Fibroblast of peridontal ligament (primary cell): ENCODE measurements at regions not wholly inside any gene's neighbourhood (a gene's known extent, or its start where the extent isn't known, plus 50 kb on each side); places are given as distances from the start of the nearest gene placed in this dataset.
"Not testable (repeated sequence)": the region's sequence is repeated elsewhere in the genome, so short reads cannot be mapped to it uniquely, and the experiment has no call there.

Source experiments
- DNase-seq: peaks from one replicate; pipeline ENCODE4 v3.0.0-alpha.2; 2010; ENCODE audit errors: extremely low read depth

- no peak for DNase-seq
These were observed 150.7 kb downstream of the BRD1 start for GRCh38 chr22:49676783-49677494.

GRCh38 chr22:49676230-49676629, 151.4 kb downstream of the BRD1 start:
- DNase-seq = no peak

DNA sequence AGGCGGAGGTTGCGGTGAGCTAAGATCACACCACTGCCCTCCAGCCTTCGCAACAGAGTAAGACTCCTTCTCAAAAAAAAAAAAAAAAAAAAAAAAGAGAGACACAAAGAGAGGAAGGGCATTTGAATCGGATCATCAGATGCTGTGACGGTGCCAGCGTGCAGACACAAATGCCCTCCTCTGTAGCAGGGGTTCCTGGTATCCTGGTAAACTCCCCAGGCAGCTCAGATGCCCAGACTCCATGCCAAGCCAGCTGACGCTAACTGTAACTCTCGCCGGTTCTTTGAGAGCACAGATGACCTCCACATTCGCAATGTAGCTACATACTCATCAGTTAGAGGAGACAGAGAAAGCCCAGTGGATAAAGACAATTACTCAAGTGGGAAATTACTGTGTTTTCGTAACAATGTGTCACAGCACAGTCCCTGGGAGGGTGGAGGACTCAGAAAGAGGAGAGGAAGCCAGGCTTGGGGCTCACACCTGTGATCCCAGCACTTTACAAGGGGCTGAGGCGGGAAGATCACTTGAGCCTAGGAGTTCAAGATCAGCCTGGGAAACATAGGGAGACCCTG, 153.1 kb downstream of the BRD1 start:
- no peak for DNase-seq

GRCh38 chr22:49673048-49673447, 154.6 kb downstream of the BRD1 start:
- no peak for DNase-seq

DNA sequence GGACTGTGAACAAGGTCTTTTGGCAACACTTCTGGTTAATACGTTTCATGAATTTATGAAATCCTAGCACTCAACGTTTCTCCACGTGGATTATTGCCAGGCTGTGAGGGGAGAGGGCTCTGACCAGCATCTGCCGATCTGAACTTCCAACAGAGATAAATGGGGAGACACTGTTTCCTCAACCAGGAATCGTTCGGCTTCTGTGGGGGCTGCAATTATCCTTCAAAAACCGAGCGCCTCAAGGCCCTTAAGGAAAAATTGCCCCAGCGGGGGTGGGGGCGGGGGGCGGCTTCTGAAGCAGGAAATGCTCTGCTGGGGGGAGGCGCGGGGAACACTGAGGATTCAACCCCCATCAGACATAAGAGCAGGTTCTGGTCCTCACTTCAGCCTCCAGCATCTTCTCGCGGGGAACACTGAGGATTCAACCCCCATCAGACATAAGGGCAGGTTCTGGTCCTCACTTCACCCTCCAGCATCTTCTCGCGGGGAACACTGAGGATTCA, 155.6 kb downstream of the BRD1 start:
- DNase-seq = no peak

DNA sequence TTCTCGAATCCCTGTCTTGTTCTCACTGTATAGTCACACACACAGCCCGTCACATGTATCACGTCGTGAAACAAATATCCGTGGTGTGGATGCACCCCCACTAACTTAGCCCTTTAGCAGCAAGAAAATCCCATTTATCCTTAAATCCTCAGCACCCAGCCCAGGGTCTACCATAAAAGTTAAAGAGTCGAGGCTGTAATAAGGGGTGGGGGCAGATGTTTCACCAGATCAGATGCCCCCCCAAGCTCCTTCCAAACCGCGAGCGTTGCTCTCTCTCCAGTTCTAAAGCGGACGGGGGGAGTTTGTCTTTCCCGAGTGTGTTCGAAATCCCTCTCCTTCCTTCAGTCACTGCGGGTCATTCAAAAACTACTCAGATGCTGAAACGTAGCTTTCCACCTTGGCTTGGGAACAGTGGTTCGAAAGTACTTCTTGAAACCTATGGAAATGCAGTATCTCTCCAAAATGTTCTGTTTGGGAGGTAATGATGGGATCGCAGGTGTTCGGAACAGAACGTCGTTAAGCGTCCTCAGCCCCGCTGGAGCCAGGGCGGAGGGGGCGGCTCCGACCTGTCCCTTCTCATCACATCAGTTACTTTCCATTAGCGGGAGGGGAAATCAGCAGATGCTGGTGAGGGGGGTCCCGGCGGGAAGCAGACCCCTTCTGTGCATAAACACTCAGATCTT, 156.2 kb downstream of the BRD1 start:
- DNase-seq = no peak

- no peak for DNase-seq
These were observed 157.0 kb downstream of the BRD1 start for GRCh38 chr22:49670456-49671330.

DNA sequence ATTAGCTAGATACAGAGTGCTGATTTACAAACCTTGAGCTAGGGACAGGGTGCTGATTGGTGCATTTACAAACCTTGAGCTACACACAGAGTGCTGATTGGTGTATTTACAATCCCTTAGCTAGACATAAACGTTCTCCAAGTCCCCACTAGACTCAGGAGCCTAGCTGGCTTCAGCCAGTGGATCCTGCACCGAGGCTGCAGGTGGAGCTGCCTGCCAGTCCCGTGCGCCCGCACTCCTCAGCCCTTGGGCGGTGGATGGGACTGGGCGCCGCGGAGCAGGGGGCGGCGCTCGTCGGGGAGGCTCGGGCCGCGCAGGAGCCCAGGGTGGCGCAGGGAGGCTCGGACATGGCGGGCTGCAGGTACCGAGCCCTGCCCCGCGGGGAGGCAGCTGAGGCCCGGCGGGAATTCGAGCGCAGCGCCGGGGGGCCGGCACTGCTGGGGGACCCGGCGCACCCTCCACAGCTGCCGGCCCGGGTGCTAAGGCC, 157.7 kb downstream of the BRD1 start:
- DNase-seq = not testable (repeated sequence)

- DNase-seq = not testable (repeated sequence)
These were observed 158.2 kb downstream of the BRD1 start for GRCh38 chr22:49669427-49669968.

DNA sequence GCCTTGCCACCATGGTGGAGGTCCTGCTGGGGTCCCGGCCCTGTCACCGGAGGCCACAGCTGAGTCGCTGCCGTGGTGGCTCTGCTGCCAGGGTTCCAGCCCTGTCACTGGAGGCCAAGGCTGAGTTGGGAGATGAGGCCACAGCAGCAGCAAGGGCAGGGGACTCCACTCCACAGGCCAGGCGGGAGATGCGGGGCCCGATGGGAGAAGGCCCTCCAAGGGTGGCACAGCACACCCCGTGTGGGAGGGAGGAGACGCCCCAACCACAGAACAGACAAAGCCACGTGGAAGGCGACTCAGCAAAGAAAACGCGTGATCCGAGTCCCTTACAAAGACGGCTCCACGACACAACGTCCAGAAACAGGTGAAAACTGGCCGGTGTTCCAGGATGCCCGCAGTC, 159.3 kb downstream of the BRD1 start:
- DNase-seq = no peak

DNA sequence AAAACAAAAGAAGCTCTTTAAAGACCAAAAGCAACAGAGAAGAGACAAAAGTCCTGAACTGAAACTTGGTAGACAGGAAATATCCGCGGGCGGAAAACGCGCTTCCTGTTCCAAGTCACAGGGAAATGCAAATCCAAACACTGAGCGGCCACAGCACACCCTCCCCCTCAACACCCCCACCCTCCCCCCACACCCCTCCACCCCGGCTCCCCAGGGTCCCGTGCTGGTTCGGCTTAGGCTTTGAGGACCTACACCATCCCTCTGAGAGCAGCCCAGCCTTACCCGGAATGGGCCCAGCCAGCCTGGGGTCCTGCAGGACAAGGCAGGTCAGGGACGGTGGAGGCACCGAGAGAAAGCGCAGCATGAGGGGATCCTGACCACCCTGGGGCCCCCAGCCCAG, 160.4 kb downstream of the BRD1 start:
- no peak for DNase-seq

DNA sequence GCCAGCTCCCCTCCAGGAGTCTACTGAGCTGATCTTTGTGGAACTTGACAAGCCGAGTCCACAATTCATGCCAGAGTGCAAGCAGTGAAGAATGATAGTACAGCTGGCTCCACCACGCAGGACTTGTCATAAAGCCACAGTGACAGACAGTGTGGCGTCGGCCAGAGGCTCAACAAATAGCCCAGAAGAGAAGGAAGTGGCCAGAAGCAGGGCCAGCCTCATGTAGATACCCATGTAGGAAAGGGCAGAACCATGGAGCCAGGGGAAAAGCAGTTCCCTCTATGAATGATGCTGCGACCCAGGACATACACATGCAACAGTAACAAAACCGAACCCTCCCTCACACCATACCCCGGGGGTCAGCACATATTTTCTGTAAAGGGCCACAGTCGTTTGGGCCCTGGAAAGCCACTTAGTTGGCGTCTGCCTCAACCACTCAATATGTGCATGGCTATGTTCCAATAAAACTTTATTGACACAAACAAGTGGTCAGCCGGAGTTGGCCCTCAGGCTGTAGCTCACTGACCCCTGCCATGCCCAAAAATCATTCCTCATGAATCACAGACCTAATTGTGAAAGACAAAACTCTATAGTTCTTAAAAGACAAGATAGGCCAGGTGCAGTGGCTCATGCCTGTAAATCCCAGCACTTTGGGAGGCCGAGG, 161.4 kb downstream of the BRD1 start:
- DNase-seq = no peak

GRCh38 chr22:49664891-49665290, 162.8 kb downstream of the BRD1 start:
- no peak for DNase-seq

- no peak for DNase-seq
These were observed 163.2 kb downstream of the BRD1 start for GRCh38 chr22:49664371-49664881.

DNA sequence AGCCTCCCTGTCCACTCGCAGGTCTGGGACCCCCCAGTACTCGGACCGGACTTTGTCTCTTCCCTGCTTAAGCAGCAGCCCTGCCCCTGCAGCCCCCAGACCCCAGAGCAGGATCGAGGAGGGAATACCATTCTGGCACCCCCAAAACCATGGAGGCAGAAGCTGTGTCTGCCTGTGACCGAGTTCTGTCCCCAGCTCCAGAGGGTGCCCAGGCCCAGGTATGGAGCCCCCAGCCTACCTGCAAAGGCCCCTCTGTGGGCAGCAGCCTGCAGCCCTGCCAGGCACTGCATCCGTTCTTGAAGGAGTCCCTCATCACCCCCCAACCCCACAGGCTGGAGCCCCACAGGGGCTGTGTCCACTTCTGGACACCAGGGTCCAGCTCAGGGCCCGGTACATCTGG, 163.8 kb downstream of the BRD1 start:
- no peak for DNase-seq

DNA sequence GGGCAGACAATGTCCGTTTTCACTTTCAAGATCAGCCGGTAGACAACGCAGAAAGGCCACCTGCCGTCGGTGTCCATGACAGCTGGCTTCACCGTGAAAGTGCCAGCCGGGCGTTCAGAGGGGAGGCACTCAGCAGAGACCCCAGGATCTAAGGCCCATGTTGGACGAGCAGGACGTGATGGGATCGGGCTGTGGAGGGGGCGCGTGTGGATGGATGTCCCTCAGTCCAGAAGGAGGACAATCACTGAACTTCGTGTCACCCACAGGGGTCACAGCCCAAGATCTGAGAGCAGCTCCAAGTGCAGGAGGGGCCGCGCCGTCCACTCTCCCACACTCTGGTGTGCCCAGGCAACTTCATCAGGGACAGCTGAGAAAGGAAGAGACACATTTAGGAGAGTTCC, 164.4 kb downstream of the BRD1 start:
- no peak for DNase-seq

DNA sequence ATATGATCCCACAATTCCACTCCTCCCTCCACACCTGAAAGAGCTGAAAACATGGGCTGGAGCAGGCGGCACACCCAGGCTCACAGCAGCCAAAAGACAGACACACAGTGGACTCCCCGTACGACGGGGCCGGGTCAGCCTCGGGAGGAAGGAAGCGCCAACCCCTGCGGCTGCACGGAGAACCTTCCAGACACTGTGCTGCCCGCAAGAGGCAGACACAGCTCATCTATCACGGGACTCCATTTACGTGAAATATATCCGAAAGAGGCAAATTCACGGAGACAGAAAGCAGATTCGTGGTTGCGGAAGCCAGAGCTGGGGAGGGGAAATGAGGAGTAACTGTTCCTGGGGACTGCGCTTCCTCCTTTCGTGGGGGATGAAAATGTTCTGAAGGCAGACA, 165.0 kb downstream of the BRD1 start:
- no peak for DNase-seq

DNA sequence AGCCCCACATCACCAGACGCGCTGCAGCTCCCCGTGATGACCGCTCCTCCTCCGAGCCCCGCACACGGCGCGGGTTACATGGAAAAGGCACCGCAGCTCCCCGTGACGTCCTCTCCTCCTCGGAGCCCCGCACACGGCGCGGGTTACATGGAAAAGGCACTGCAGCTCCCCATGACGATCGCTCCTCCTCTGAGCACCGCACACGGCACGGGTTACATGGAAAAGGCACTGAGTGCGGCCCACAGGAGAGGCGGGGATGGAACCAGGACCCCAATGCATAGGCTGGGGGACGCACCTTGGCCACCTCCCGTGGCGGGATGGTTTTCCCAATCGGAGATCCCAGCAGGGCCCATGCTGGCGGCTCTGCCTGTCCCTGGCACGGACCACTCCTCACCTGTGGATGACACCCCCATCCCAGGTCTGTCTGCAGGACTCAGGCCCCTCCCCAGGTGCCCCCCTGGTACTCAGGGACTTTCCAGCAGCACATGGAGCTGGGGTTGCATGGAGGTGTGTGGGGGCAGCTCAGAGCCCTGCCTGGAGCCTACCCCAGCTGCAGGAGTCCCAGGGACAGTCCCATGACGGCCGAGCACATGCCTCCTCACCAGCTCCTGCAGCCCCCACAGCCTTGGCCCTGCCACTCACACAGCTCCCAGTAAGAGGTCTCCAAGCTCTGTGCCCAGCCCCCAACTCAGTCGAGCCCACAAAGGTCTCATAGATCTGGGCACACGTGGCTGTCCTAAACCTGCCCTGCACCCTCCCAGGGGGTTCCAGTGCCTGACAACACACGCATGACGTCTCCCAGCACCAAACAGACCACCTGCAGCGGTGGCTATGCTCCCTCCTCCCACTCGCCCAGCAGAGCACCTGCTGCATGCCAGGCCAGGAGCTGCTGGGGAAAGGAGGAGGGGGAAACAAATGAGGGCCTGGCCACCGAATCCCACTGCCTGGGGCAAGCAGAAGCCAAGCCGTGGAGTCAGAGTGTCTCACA, 166.6 kb downstream of the BRD1 start:
- no peak for DNase-seq

- DNase-seq = no peak
These were observed 167.4 kb downstream of the BRD1 start for GRCh38 chr22:49660321-49660720.

GRCh38 chr22:49659924-49660315, 167.8 kb downstream of the BRD1 start:
- no peak for DNase-seq
